Neuronal stem cell (in vitro differentiated cells): ENCODE measurements at regions not wholly inside any gene's neighbourhood (a gene's known extent, or its start where the extent isn't known, plus 50 kb on each side); places are given as distances from the start of the nearest gene placed in this dataset.

Experiments used
- DNase-seq: peaks from one replicate; pipeline ENCODE4 v3.0.0-alpha.2; 2013; ENCODE audit warnings: low spot score
- H2AFZ ChIP-seq: one replicate; pipeline ENCODE4 v1.6.1; 2013; ENCODE audit warnings: mild to moderate bottlenecking, low read length, inconsistent platforms
- H2AK5ac ChIP-seq: 2 replicates; pipeline ENCODE4 v1.6.1; 2013; ENCODE audit warnings: low read depth, mild to moderate bottlenecking, inconsistent platforms, low read length, moderate library complexity, mixed read lengths
- H2BK120ac ChIP-seq: 2 replicates; pipeline ENCODE4 v1.6.1; 2013; ENCODE audit warnings: low read depth, mild to moderate bottlenecking, inconsistent platforms, low read length, moderate library complexity, mixed read lengths
- H2BK12ac ChIP-seq: one replicate; pipeline ENCODE4 v1.6.1; 2013; ENCODE audit warnings: low read length, inconsistent platforms
- H2BK15ac ChIP-seq: 2 replicates; pipeline ENCODE4 v1.6.1; 2013; ENCODE audit warnings: mild to moderate bottlenecking, low read length, inconsistent platforms, mixed read lengths
- H2BK5ac ChIP-seq: one replicate; pipeline ENCODE4 v1.6.1; 2013; ENCODE audit warnings: inconsistent platforms, mild to moderate bottlenecking, low read length, moderate library complexity
- H3K14ac ChIP-seq: one replicate; pipeline ENCODE4 v1.6.1; 2013; ENCODE audit warnings: low read length, inconsistent platforms
- H3K18ac ChIP-seq: 2 replicates; pipeline ENCODE4 v1.6.1; 2013; ENCODE audit warnings: low read length, inconsistent platforms
- H3K23ac ChIP-seq: 2 replicates; pipeline ENCODE4 v1.6.1; 2013; ENCODE audit warnings: low read depth, mild to moderate bottlenecking, mixed read lengths, low read length, inconsistent platforms; ENCODE audit not compliant: poor library complexity
- H3K27ac ChIP-seq: replicated peaks from 3 replicates; pipeline ENCODE4 v1.5.1; 2013; ENCODE audit warnings: low read length, inconsistent platforms
- H3K27me3 ChIP-seq, 3 experiments: 2 replicates each; pipeline ENCODE4 v1.6.1; 2013; ENCODE audit warnings: low read length in 3 of 3, mild to moderate bottlenecking in 2 of 3, inconsistent platforms in 1 of 3, low read depth in 1 of 3, mixed read lengths in 1 of 3, moderate library complexity in 1 of 3; ENCODE audit not compliant: control insufficient read depth in 3 of 3, insufficient read depth in 3 of 3
- H3K36me3 ChIP-seq, 2 donors: replicated peaks in 1 of 2; 2 replicates each; pipeline ENCODE4 v1.6.1; 2013; ENCODE audit warnings: low read length in 2 of 2; ENCODE audit not compliant: control insufficient read depth in 2 of 2, insufficient read depth in 2 of 2
- H3K4ac ChIP-seq: 2 replicates; pipeline ENCODE4 v1.6.1; 2013; ENCODE audit warnings: inconsistent platforms, mild to moderate bottlenecking, low read length, moderate library complexity
- H3K4me1 ChIP-seq, 2 donors: 1 replicate in 1 of 2; 2 replicates in 1 of 2; pipeline ENCODE4 v1.6.1; 2013; ENCODE audit warnings: low read length in 2 of 2, low read depth in 1 of 2; ENCODE audit not compliant: control insufficient read depth in 2 of 2, insufficient read depth in 1 of 2
- H3K4me2 ChIP-seq: one replicate; pipeline ENCODE4 v1.6.1; 2013; ENCODE audit warnings: mild to moderate bottlenecking, low read length, inconsistent platforms; ENCODE audit not compliant: insufficient read depth, poor library complexity, severe bottlenecking
- H3K4me3 ChIP-seq, 2 donors: 2 replicates each; pipeline ENCODE4 v1.5.1; 2013; ENCODE audit warnings: low read length in 2 of 2, mild to moderate bottlenecking in 2 of 2, inconsistent platforms in 1 of 2, moderate library complexity in 1 of 2
- H3K79me1 ChIP-seq: one replicate; pipeline ENCODE4 v1.6.1; 2013; ENCODE audit warnings: low read depth, mild to moderate bottlenecking, inconsistent platforms, low read length, moderate library complexity
- H3K9ac ChIP-seq: one replicate; pipeline ENCODE4 v1.6.1; 2013; ENCODE audit warnings: mild to moderate bottlenecking, low read depth, low read length, inconsistent platforms; ENCODE audit not compliant: poor library complexity
- H3K9me3 ChIP-seq, 2 donors: replicated peaks in 1 of 2; 2 replicates each; pipeline versions ENCODE3 to v1.6.1; 2013; ENCODE audit warnings: low read length in 2 of 2, mild to moderate bottlenecking in 2 of 2, inconsistent platforms in 1 of 2, low read depth in 1 of 2, mixed read lengths in 1 of 2, moderate library complexity in 1 of 2; ENCODE audit not compliant: control insufficient read depth in 2 of 2, insufficient read depth in 1 of 2
- H4K8ac ChIP-seq: one replicate; pipeline ENCODE4 v1.6.1; 2013; ENCODE audit warnings: low read depth, mild to moderate bottlenecking, inconsistent platforms, low read length, moderate library complexity
- H4K91ac ChIP-seq: one replicate; pipeline ENCODE4 v1.6.1; 2013; ENCODE audit warnings: low read length, low read depth, mild to moderate bottlenecking, inconsistent platforms; ENCODE audit not compliant: poor library complexity
- WGBS, 2 donors: extraction: QIAGEN DNeasy Blood & Tissue Kit; methylation state at CpG; one replicate each; pipeline ENCODE4 v1.1.7; 2013; ENCODE audit warnings: missing lambda C conversion rate in 2 of 2, mixed read lengths in 1 of 2; ENCODE audit not compliant: insufficient read length in 2 of 2, insufficient replicate concordance in 1 of 2; ENCODE audit errors: extremely low coverage in 2 of 2; 5-methylcytosine and 5-hydroxymethylcytosine counted together

- Histone ChIP-seq H3K4me1 (no peaks in the 10 kb centered on the region), H3K27me3 (no peaks in the 10 kb centered on the region), H4K8ac (no peak overlapping the region), H3K27ac (no peak overlapping the region), H2BK120ac (no peak overlapping the region), H3K4me2 (no peak overlapping the region), H3K18ac (no peak overlapping the region), H3K9me3 (no peaks in the 10 kb centered on the region), H2BK15ac (no peak overlapping the region), H3K23ac (no peak overlapping the region), H2BK5ac (no peak overlapping the region), H3K4me3 (no peak overlapping the region), H3K36me3 (no peaks in the 10 kb centered on the region), H2BK12ac (no peak overlapping the region), H3K9ac (no peak overlapping the region), H3K14ac (no peak overlapping the region), H2AK5ac (no peak overlapping the region), H4K91ac (no peak overlapping the region), H3K79me1 (no peaks in the 10 kb centered on the region), H2AFZ (no peak overlapping the region), H3K4ac (no peak overlapping the region)
- DNase-seq, result no peak
- WGBS, 2 donors, result no CpG with 5 or more reads among the region's 1 CpG
Measured at GRCh38 chr20:12047838-12048432, 130.2 kb downstream of the BTBD3 start.

- H3K27me3 ChIP-seq, result no peaks in the 10 kb centered on the region
- no peak overlapping the region for H3K9ac ChIP-seq
- no peaks in the 10 kb centered on the region for H3K4me1 ChIP-seq
- no peak overlapping the region for H2AK5ac ChIP-seq
- WGBS, 2 donors, result no CpG with 5 or more reads among the region's 2 CpGs
- H3K4ac ChIP-seq, result no peak overlapping the region
- no peaks in the 10 kb centered on the region for H3K9me3 ChIP-seq
- no peak overlapping the region for H4K8ac ChIP-seq
- H3K14ac ChIP-seq, result no peak overlapping the region
- no peak overlapping the region for H3K4me3 ChIP-seq
- H2BK120ac ChIP-seq, result no peak overlapping the region
- H3K27ac ChIP-seq, result no peak overlapping the region
- H2AFZ ChIP-seq, result no peak overlapping the region
- H3K18ac ChIP-seq, result no peak overlapping the region
- DNase-seq, result no peak
- no peak overlapping the region for H4K91ac ChIP-seq
- H3K4me2 ChIP-seq, result no peak overlapping the region
- H3K79me1 ChIP-seq, result no peaks in the 10 kb centered on the region
- no peaks in the 10 kb centered on the region for H3K36me3 ChIP-seq
- H2BK12ac ChIP-seq, result no peak overlapping the region
- H3K23ac ChIP-seq, result no peak overlapping the region
- no peak overlapping the region for H2BK15ac ChIP-seq
- H2BK5ac ChIP-seq, result no peak overlapping the region
Measured at GRCh38 chr20:12049125-12049524, 131.4 kb downstream of the BTBD3 start.

DNA sequence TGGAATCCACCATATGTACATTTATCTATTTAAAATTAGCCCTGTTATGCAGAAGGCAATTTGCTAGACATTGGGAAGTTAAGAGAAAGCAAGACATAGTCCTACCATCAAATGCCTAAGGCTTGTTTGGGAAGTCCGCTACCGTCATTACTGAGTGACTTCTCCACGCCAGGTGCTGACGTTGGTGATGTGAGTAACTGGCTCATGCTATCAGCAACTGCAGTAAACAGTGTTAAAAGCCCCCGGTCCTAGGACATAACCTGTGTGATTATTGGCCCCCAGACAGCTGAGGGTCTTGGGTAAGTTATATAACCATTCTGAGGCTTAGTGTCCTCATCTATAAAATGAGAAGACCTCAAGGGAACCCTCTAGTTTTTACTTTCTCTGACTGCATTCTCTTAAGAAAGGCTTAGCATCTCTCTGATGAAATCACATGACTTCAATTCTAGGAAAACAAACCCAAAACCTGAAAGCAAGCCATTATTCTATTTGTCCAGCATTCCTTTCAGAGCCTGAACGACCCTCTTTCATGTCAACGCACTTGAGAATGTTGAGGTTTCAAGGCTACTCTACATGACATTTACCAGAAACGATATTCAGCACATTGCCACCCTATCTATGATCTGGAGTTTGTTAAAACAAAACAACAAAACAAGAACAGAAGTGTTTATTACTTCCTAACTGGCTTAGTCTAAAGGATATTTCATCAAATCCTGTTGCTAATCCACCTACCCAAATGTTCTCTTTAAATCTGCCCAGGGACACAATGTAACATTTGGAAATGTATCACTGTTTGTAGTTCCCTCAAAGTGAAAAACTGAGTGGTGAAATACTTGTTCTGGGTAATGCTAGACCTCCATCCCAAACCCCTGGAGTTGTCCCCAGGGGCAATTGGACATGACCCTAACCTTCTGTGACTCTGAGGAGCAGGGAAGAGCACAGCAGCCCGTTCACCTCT, 133.8 kb downstream of the BTBD3 start:
- no peaks in the 10 kb centered on the region for H3K9me3 ChIP-seq
- no peak overlapping the region for H3K18ac ChIP-seq
- no peak overlapping the region for H3K9ac ChIP-seq
- no peak overlapping the region for H2AFZ ChIP-seq
- no peaks in the 10 kb centered on the region for H3K36me3 ChIP-seq
- H3K4me3 ChIP-seq, result no peak overlapping the region
- H4K91ac ChIP-seq, result no peak overlapping the region
- no peaks in the 10 kb centered on the region for H3K27me3 ChIP-seq
- no peaks in the 10 kb centered on the region for H3K79me1 ChIP-seq
- no peak overlapping the region for H2BK5ac ChIP-seq
- no peak overlapping the region for H3K4me2 ChIP-seq
- no peak overlapping the region for H4K8ac ChIP-seq
- no peak overlapping the region for H3K14ac ChIP-seq
- no peak overlapping the region for H2AK5ac ChIP-seq
- H2BK120ac ChIP-seq, result no peak overlapping the region
- H3K4me1 ChIP-seq, result no peaks in the 10 kb centered on the region
- no CpG with 5 or more reads among the region's 9 CpGs for WGBS, 2 donors
- DNase-seq, result no peak
- no peak overlapping the region for H3K4ac ChIP-seq
- H3K27ac ChIP-seq, result no peak overlapping the region
- no peak overlapping the region for H3K23ac ChIP-seq
- H2BK12ac ChIP-seq, result no peak overlapping the region
- H2BK15ac ChIP-seq, result no peak overlapping the region

DNA sequence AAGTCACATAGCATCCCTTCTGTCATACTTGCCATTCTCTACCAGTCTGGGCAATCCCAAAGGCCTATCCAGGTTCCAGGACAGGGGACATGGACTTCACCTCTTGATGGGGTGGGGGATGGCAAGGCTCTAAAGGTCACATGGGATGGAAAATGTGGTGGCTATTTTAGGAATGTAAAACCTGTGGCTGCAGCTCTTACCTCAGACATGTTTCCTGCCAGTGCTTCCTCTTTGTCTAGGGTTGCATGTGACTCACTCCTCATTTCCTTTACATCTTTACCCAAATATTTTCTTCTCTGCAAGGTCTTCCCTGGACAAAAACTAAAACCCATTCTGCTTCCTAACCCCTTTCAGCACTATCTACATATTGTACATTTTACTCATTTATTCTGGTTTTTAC, 135.7 kb downstream of the BTBD3 start:
- Histone ChIP-seq H3K4me2 (no peak overlapping the region), H4K91ac (no peak overlapping the region), H3K36me3 (no peaks in the 10 kb centered on the region), H3K27me3 (no peaks in the 10 kb centered on the region), H2AFZ (no peak overlapping the region), H3K4me1 (peaks cover 0 to 4% of the 10 kb centered on the region in 2 donors), H3K79me1 (no peaks in the 10 kb centered on the region), H2BK15ac (no peak overlapping the region), H3K14ac (no peak overlapping the region), H3K4ac (no peak overlapping the region), H3K23ac (no peak overlapping the region), H2BK12ac (no peak overlapping the region), H3K18ac (no peak overlapping the region), H3K9ac (no peak overlapping the region), H2AK5ac (no peak overlapping the region), H2BK5ac (no peak overlapping the region), H3K4me3 (no peak overlapping the region), H4K8ac (no peak overlapping the region), H2BK120ac (no peak overlapping the region), H3K27ac (no peak overlapping the region), H3K9me3 (no peaks in the 10 kb centered on the region)
- DNase-seq, result no peak
